ENCODE measurements at regions not wholly inside any gene's neighbourhood (a gene's known extent, or its start where the extent isn't known, plus 50 kb on each side); places are given as distances from the start of the nearest gene placed in this dataset.
A peak's percentile ranks its signal among the peaks of the same experiment; 100 is the strongest.

DNA sequence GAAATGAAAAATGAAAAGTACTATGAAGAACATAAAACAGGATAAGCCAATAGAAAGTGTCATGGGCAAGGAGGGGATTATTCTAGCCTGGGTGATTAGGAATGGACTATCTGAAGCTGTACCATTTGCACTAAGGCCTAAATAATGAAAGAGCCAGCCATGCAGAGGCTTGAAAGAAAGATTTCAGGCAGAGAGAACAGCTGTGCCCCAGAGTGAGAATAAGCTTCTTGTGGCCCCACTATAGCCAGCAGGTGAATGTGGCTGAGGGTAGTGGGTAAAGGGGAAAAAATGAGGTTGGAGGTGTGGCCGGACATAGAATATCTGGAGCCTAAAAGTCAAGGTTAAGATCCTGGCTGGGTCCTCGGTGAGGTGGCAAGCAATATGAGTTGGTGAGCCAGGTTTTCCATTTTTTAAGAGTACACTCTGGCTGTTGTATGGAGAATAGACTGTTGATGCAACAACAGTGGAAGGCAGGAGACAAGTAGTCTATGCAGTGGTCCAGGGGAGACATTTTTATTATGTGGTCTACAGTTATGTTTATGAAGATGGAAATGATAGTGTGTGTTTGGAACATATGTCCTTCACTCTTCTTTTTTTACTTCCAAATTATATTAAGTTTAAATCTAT lies 135.2 kb upstream of the SETBP1 start:
- intact Hi-C loops (cut with DNase I), result no loop called here
- ATAC-seq (no peak), DNase-seq (no peak)
- no peak overlapping the region for H3K4me3 ChIP-seq
- H3K36me3 ChIP-seq (ENCODE audit: insufficient read depth in 1 of 2, low read depth in 1 of 2), result no peaks in the 10 kb centered on the region
- no peak overlapping the region for H3K27ac ChIP-seq
- no peak for TF ChIP-seq CTCF (IDR thresholded peaks at IDR 0.05)
- 84 to 95% (median 88%) methylated on average over 2 of the region's 2 CpGs for WGBS, 3 donors
- H3K9me3 ChIP-seq, result no peaks in the 10 kb centered on the region
- H3K4me1 ChIP-seq, result no peaks in the 10 kb centered on the region
- no peaks in the 10 kb centered on the region for H3K27me3 ChIP-seq (ENCODE audit: insufficient read depth in 3 of 3, low read length in 2 of 3)

GRCh38 chr18:44546954-44547353 lies 133.7 kb upstream of the SETBP1 start:
- 77 to 91% (median 91%) methylated on average over 3 of the region's 3 CpGs for WGBS, 3 donors

DNA sequence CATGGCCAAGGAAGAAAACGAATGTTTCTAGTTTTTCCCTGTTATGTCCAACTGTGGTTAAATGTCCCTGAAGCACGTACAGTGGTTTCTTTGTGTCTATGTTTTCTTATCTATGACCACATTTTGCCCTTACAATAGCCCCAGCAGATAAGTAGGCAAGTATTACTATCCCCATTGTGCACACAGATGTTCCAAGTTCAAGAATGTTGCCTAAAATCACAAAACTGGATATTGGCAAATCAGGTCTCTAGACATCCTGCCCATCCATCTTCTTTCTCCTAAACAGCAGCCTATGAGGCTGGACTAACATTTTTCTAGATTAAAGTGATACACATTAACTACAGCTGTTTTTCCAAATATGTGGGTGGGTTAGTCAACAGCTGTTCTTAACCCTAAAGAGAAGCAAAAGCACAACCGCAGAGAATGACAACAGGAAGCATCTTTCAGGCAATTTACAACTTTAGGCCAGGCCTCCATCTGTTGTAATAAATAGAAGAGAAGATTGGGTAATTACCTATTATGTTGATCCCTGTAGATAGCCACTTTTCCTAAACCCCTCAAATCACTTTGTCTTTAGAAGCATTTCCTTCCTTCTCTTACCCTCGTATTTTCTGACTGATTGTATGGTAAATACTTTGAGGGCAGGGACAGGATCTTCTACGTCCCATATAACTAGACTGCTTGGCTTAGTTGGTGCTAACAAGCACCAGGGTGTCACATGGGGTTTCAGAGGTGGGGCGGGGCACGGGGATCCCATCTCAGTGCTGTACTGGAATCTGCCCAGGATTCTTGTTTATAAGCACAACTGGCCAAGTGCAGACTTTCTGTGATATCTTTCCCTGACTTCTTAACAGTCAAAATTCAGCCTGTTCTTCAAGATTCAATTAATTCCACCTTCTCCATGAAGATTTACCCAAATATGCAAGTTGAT lies 132.1 kb upstream of the SETBP1 start:
- peak in 1 of 2 donors; percentile 51 for DNase-seq
- H3K4me3 ChIP-seq, result no peak overlapping the region
- H3K27ac ChIP-seq, result no peak overlapping the region
- H3K36me3 ChIP-seq (ENCODE audit: insufficient read depth in 1 of 2, low read depth in 1 of 2), result no peaks in the 10 kb centered on the region
- intact Hi-C loops (cut with DNase I), result no loop called here
- no peaks in the 10 kb centered on the region for H3K9me3 ChIP-seq
- no peaks in the 10 kb centered on the region for H3K4me1 ChIP-seq
- WGBS, 3 donors, result 30 to 36% (median 31%) methylated on average over 7 of the region's 7 CpGs
- TF ChIP-seq CTCF (IDR thresholded peaks at IDR 0.05), result no peak
- no peaks in the 10 kb centered on the region for H3K27me3 ChIP-seq (ENCODE audit: insufficient read depth in 3 of 3, low read length in 2 of 3)
- no peak for ATAC-seq

More at GRCh38 chr18:44546954-44547353, 133.7 kb upstream of the SETBP1 start:
- no peak for TF ChIP-seq CTCF (IDR thresholded peaks at IDR 0.05)
- Histone ChIP-seq H3K27me3 (ENCODE audit: insufficient read depth in 3 of 3, low read length in 2 of 3) (no peaks in the 10 kb centered on the region), H3K4me1 (no peaks in the 10 kb centered on the region), H3K27ac (no peak overlapping the region), H3K4me3 (no peak overlapping the region), H3K36me3 (ENCODE audit: insufficient read depth in 1 of 2, low read depth in 1 of 2) (no peaks in the 10 kb centered on the region), H3K9me3 (no peaks in the 10 kb centered on the region)
- intact Hi-C loops (cut with DNase I), result no loop called here
- ATAC-seq (no peak), DNase-seq (no peak)

DNA sequence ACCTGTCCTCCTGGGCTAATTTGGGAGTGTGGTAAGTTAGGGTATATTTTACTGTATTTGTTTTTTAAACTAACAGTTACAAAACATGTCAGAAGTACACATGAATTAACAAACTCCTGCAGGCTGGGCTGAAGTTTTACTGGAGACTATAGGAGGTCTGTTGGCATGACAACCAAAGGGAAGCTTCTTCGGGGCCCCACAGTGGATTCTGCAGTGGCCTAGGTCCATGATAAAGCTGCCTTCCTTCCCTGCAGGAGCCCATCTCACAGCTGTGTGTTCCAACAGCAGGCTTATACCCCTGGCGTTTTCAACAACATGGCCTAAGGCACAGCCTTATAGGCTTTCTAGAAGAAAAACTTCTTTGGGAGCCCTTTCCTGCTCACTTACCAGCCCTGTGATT lies 128.0 kb upstream of the SETBP1 start:
- ATAC-seq, result no peak
- no peak for DNase-seq
- Histone ChIP-seq H3K27me3 (ENCODE audit: insufficient read depth in 3 of 3, low read length in 2 of 3) (no peaks in the 10 kb centered on the region), H3K36me3 (ENCODE audit: insufficient read depth in 1 of 2, low read depth in 1 of 2) (no peaks in the 10 kb centered on the region), H3K9me3 (no peaks in the 10 kb centered on the region), H3K4me1 (no peaks in the 10 kb centered on the region), H3K4me3 (no peak overlapping the region), H3K27ac (no peak overlapping the region)
- intact Hi-C loops (cut with DNase I), result no loop called here
- no peak for TF ChIP-seq CTCF (IDR thresholded peaks at IDR 0.05)
- WGBS, 3 donors, result 56 to 64% (median 63%) methylated on average over 2 of the region's 2 CpGs
